Liver (tissue), 8 donors: ENCODE measurements at regions not wholly inside any gene's neighbourhood (a gene's known extent, or its start where the extent isn't known, plus 50 kb on each side); places are given as distances from the start of the nearest gene placed in this dataset.

Experiments
- DNase-seq: peaks from one replicate; pipeline ENCODE4 v3.0.0-alpha.2; 2017; ENCODE audit warnings: low spot score
- H3K27ac ChIP-seq, 2 donors: one replicate each; pipeline ENCODE4 v1.7.0; 2013; ENCODE audit warnings: inconsistent platforms in 2 of 2, low read length in 2 of 2, control low read depth in 1 of 2, low read depth in 1 of 2, mild to moderate bottlenecking in 1 of 2
- H3K27me3 ChIP-seq, 4 donors: one replicate each; pipeline versions ENCODE4 v1.6.1 to v1.7.0; 2013; ENCODE audit warnings: low read length in 3 of 4, inconsistent platforms in 1 of 4, mild to moderate bottlenecking in 1 of 4, moderate library complexity in 1 of 4; ENCODE audit not compliant: control insufficient read depth in 4 of 4, insufficient read depth in 4 of 4
- H3K36me3 ChIP-seq, 4 donors: one replicate each; pipeline versions ENCODE4 v1.6.1 to v1.7.0; 2013; ENCODE audit warnings: low read length in 3 of 4, mild to moderate bottlenecking in 3 of 4, low read depth in 1 of 4, moderate library complexity in 1 of 4; ENCODE audit not compliant: control insufficient read depth in 4 of 4, insufficient read depth in 3 of 4
- H3K4me1 ChIP-seq, 4 donors: one replicate each; pipeline versions ENCODE4 v1.6.1 to v1.7.0; 2013; ENCODE audit warnings: low read length in 3 of 4, mild to moderate bottlenecking in 3 of 4, moderate library complexity in 1 of 4; ENCODE audit not compliant: control insufficient read depth in 4 of 4, insufficient read depth in 4 of 4
- H3K4me3 ChIP-seq, 3 donors: one replicate each; pipeline versions ENCODE4 v1.6.1 to v1.7.0; 2013; ENCODE audit warnings: low read length in 3 of 3, control low read depth in 1 of 3, low read depth in 1 of 3, mild to moderate bottlenecking in 1 of 3
- H3K9ac ChIP-seq, 2 donors: one replicate each; pipeline ENCODE4 v1.7.0; 2013; ENCODE audit warnings: low read length in 2 of 2, mild to moderate bottlenecking in 2 of 2, moderate library complexity in 2 of 2, control low read depth in 1 of 2, low read depth in 1 of 2
- H3K9me3 ChIP-seq, 4 donors: one replicate each; pipeline versions ENCODE4 v1.6.1 to v1.7.0; 2013; ENCODE audit warnings: low read length in 3 of 4; ENCODE audit not compliant: control insufficient read depth in 4 of 4
- CTCF ChIP-seq: fragments of 150-350 bp; IDR thresholded peaks from 2 replicates; pipeline ENCODE4 v1.5.1; 2017; ENCODE audit warnings: improper control_type of control experiment, low read depth, low read length; ENCODE audit not compliant: missing input control
- EGR1 ChIP-seq, 2 donors: IDR thresholded peaks; 2 replicates each; pipeline ENCODE4 v1.6.1; 2016 to 2018; ENCODE audit warnings: antibody characterized with exemption in 2 of 2, low read depth in 2 of 2
- FOXA1 ChIP-seq: IDR thresholded peaks from 2 replicates; pipeline ENCODE4 v1.6.1; 2016; ENCODE audit warnings: antibody characterized with exemption
- FOXA2 ChIP-seq: IDR thresholded peaks from 2 replicates; pipeline ENCODE4 v1.6.1; 2016; ENCODE audit warnings: antibody characterized with exemption
- GABPA ChIP-seq, 2 donors: IDR thresholded peaks in 1 of 2; conservative IDR thresholded peaks in 1 of 2; 2 replicates each; pipeline ENCODE4 v1.6.1; 2016; ENCODE audit warnings: antibody characterized with exemption in 2 of 2, mild to moderate bottlenecking in 1 of 2, moderate library complexity in 1 of 2
- HNF4G ChIP-seq: IDR thresholded peaks from 2 replicates; pipeline ENCODE4 v1.6.1; 2016; ENCODE audit warnings: antibody characterized with exemption
- MAX ChIP-seq: IDR thresholded peaks from 2 replicates; pipeline ENCODE4 v1.6.1; 2016; ENCODE audit warnings: antibody characterized with exemption
- NR2F2 ChIP-seq: IDR thresholded peaks from 2 replicates; pipeline ENCODE4 v1.6.1; 2016; ENCODE audit warnings: antibody characterized with exemption
- RAD21 ChIP-seq, 2 donors: IDR thresholded peaks; 2 replicates each; pipeline ENCODE4 v1.6.1; 2016; ENCODE audit warnings: antibody characterized with exemption in 2 of 2, mild to moderate bottlenecking in 2 of 2
- RXRA ChIP-seq, 2 donors: IDR thresholded peaks; 2 replicates each; pipeline ENCODE4 v1.6.1; 2017 to 2018; ENCODE audit warnings: antibody characterized with exemption in 2 of 2, mild to moderate bottlenecking in 1 of 2
- SP1 ChIP-seq: IDR thresholded peaks from 2 replicates; pipeline ENCODE4 v1.6.1; 2018; ENCODE audit warnings: antibody characterized with exemption, mild to moderate bottlenecking
- TAF1 ChIP-seq: conservative IDR thresholded peaks from 2 replicates; pipeline ENCODE4 v1.6.1; 2016; ENCODE audit warnings: antibody characterized with exemption, mild to moderate bottlenecking
- YY1 ChIP-seq: IDR thresholded peaks from 2 replicates; pipeline ENCODE4 v1.6.1; 2016; ENCODE audit warnings: antibody characterized with exemption, mild to moderate bottlenecking
- ZBTB33 ChIP-seq: IDR thresholded peaks from 2 replicates; pipeline ENCODE4 v1.6.1; 2016; ENCODE audit warnings: antibody characterized with exemption
- whole genome bisulfite sequencing: extraction: QIAGEN DNeasy Blood & Tissue Kit; methylation state at CpG from one replicate; pipeline ENCODE4 v1.1.7; 2013; 5-methylcytosine and 5-hydroxymethylcytosine counted together
- TF ChIP-seq, protein P1 (sequence below): IDR thresholded peaks from 2 replicates; pipeline ENCODE4 v1.6.1; 2016; ENCODE audit warnings: antibody characterized with exemption
- TF ChIP-seq, protein P2 (sequence below): IDR thresholded peaks from 2 replicates; pipeline ENCODE4 v1.6.1; 2016; ENCODE audit warnings: antibody characterized with exemption, mild to moderate bottlenecking
- donor health status: healthy.
- donor health status: healthy.
- donor health status: healthy.
- donor health status: healthy.
- donor health status: healthy.

DNA sequence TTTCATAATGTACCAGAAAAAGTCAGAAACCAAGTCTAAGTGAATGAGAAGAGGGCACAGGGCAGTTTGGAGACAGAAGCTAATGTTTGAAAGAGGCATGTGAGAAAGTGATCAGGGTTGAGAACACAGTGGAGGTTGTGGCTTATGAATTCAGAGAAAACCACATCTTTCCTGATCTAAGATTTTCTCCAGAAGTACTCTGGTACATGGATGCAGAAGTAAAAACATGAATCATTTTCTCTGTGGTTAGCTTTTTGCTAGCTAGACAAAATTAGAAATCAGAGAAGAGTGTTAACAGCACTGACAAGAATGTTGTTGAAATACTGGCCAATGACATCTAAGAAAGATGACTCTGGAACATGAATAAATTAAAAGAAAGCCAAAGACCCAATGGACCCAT is 541.1 kb downstream of the DNAH5 start:
- Histone ChIP-seq H3K9ac (no peak overlapping the region), H3K27me3 (no peaks in the 10 kb centered on the region), H3K4me1 (no peaks in the 10 kb centered on the region), H3K9me3 (no peaks in the 10 kb centered on the region), H3K4me3 (no peak overlapping the region), H3K36me3 (no peaks in the 10 kb centered on the region), H3K27ac (no peak overlapping the region)
- TF ChIP-seq, protein P1, sequence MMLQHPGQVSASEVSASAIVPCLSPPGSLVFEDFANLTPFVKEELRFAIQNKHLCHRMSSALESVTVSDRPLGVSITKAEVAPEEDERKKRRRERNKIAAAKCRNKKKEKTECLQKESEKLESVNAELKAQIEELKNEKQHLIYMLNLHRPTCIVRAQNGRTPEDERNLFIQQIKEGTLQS: no peak
- no peak for TF ChIP-seq RXRA (IDR thresholded peaks at IDR 0.05)
- no peak for TF ChIP-seq YY1
- no peak for TF ChIP-seq FOXA1
- no peak for TF ChIP-seq CTCF
- no peak for TF ChIP-seq MAX
- TF ChIP-seq NR2F2: no peak
- TF ChIP-seq TAF1: no peak
- no peak for TF ChIP-seq FOXA2
- no peak for TF ChIP-seq EGR1 (IDR thresholded peaks at IDR 0.05; ENCODE audit: low read depth in 2 of 2)
- no peak for TF ChIP-seq HNF4G
- no peak for DNase-seq

DNA sequence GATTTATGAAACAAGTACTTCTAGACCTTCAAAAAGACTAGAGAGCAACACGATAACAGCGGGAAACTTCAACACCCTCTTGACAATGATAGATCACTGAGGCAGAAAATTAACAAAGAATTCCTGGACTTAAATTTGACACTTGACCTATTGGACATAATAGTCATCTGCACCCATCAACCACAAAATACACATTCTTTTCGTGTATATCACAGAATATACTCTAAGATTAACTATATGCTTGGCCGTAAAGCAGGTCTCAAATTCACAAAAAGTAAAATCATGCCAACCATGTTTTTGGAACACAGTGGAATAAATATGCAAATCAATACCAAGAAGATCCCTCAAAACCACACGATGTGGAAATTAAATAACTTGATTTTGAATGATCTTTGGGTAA is 559.4 kb downstream of the DNAH5 start:
- H3K9ac ChIP-seq: no peak overlapping the region
- no peak for DNase-seq
- no peak overlapping the region for H3K4me3 ChIP-seq
- H3K4me1 ChIP-seq: no peaks in the 10 kb centered on the region
- no peaks in the 10 kb centered on the region for H3K27me3 ChIP-seq
- 73% methylated on average over 5 of the region's 5 CpGs for WGBS
- H3K36me3 ChIP-seq: no peaks in the 10 kb centered on the region
- no peak overlapping the region for H3K27ac ChIP-seq
- H3K9me3 ChIP-seq: peaks cover 0 to 2% (median 0%) of the 10 kb centered on the region in 4 donors
- TF ChIP-seq RAD21 (IDR thresholded peaks at IDR 0.05): no peak
- no peak for TF ChIP-seq FOXA2
- no peak for TF ChIP-seq HNF4G
- TF ChIP-seq EGR1 (IDR thresholded peaks at IDR 0.05; ENCODE audit: low read depth in 2 of 2): no peak
- TF ChIP-seq YY1: no peak
- no peak for TF ChIP-seq CTCF
- TF ChIP-seq, protein P2, sequence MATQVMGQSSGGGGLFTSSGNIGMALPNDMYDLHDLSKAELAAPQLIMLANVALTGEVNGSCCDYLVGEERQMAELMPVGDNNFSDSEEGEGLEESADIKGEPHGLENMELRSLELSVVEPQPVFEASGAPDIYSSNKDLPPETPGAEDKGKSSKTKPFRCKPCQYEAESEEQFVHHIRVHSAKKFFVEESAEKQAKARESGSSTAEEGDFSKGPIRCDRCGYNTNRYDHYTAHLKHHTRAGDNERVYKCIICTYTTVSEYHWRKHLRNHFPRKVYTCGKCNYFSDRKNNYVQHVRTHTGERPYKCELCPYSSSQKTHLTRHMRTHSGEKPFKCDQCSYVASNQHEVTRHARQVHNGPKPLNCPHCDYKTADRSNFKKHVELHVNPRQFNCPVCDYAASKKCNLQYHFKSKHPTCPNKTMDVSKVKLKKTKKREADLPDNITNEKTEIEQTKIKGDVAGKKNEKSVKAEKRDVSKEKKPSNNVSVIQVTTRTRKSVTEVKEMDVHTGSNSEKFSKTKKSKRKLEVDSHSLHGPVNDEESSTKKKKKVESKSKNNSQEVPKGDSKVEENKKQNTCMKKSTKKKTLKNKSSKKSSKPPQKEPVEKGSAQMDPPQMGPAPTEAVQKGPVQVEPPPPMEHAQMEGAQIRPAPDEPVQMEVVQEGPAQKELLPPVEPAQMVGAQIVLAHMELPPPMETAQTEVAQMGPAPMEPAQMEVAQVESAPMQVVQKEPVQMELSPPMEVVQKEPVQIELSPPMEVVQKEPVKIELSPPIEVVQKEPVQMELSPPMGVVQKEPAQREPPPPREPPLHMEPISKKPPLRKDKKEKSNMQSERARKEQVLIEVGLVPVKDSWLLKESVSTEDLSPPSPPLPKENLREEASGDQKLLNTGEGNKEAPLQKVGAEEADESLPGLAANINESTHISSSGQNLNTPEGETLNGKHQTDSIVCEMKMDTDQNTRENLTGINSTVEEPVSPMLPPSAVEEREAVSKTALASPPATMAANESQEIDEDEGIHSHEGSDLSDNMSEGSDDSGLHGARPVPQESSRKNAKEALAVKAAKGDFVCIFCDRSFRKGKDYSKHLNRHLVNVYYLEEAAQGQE: no peak
- TF ChIP-seq SP1: no peak
- TF ChIP-seq GABPA (IDR thresholded peaks at IDR 0.05 in 1 of 2, conservative IDR thresholded peaks at IDR 0.05 in 1 of 2): no peak
- no peak for TF ChIP-seq ZBTB33
- TF ChIP-seq FOXA1: no peak
- TF ChIP-seq NR2F2: no peak
- TF ChIP-seq, protein P1: no peak
